D341Med (cell line): ENCODE measurements at regions not wholly inside any gene's neighbourhood (a gene's known extent, or its start where the extent isn't known, plus 50 kb on each side); places are given as distances from the start of the nearest gene placed in this dataset.
"Not testable (repeated sequence)": the region's sequence is repeated elsewhere in the genome, so short reads cannot be mapped to it uniquely, and the experiment has no call there.

ENCODE experiments used
- DNase-seq: peaks from one replicate; pipeline ENCODE4 v3.0.0; 2012; ENCODE audit warnings: low spot score

- not testable (repeated sequence) for DNase-seq
These were observed 60.0 kb upstream of the GPC3 start for GRCh38 chrX:134045372-134045771.

- DNase-seq = not testable (repeated sequence)
These were observed 81.7 kb upstream of the GPC3 start for GRCh38 chrX:134067107-134067506.

GRCh38 chrX:134071899-134072298, 86.5 kb upstream of the GPC3 start:
- not testable (repeated sequence) for DNase-seq

- DNase-seq = no peak
These were observed 87.9 kb upstream of the GPC3 start for GRCh38 chrX:134073341-134073740.

GRCh38 chrX:134074151-134074550, 88.8 kb upstream of the GPC3 start:
- DNase-seq = no peak

GRCh38 chrX:134075894-134076718, 90.7 kb upstream of the GPC3 start:
- DNase-seq = no peak

GRCh38 chrX:134095366-134095765, 110.0 kb upstream of the GPC3 start:
- no peak for DNase-seq

- DNase-seq = no peak
These were observed 116.2 kb upstream of the GPC3 start for GRCh38 chrX:134101636-134102035.

GRCh38 chrX:134115270-134115669, 121.7 kb upstream of the CCDC160 start:
- no peak for DNase-seq

GRCh38 chrX:134137341-134137740, 99.6 kb upstream of the CCDC160 start:
- no peak for DNase-seq

- no peak for DNase-seq
These were observed 97.9 kb upstream of the CCDC160 start for GRCh38 chrX:134139090-134139489.

- DNase-seq = no peak
These were observed 92.8 kb upstream of the CCDC160 start for GRCh38 chrX:134144231-134144630.

GRCh38 chrX:134146493-134146892, 90.5 kb upstream of the CCDC160 start:
- DNase-seq = no peak

GRCh38 chrX:134148172-134148692, 88.8 kb upstream of the CCDC160 start:
- DNase-seq = no peak

- DNase-seq = no peak
These were observed 78.0 kb upstream of the CCDC160 start for GRCh38 chrX:134158821-134159512.

GRCh38 chrX:134161162-134161561, 75.8 kb upstream of the CCDC160 start:
- DNase-seq = no peak

- DNase-seq = no peak
These were observed 75.0 kb upstream of the CCDC160 start for GRCh38 chrX:134162032-134162431.

- DNase-seq = no peak
These were observed 73.1 kb upstream of the CCDC160 start for GRCh38 chrX:134163836-134164235.

GRCh38 chrX:134167591-134168203, 69.3 kb upstream of the CCDC160 start:
- no peak for DNase-seq

GRCh38 chrX:134171661-134172587, 65.1 kb upstream of the CCDC160 start:
- peak; percentile 40 for DNase-seq

GRCh38 chrX:134172588-134173259, 64.3 kb upstream of the CCDC160 start:
- peak; percentile 58 for DNase-seq
